SK-N-SH (cell line): ENCODE measurements at regions not wholly inside any gene's neighbourhood (a gene's known extent, or its start where the extent isn't known, plus 50 kb on each side); places are given as distances from the start of the nearest gene placed in this dataset.

Experiments
- CTCF ChIA-PET: fragments of 300-600, 350-600 bp; formaldehyde crosslinking; extraction: SDS; loops from one replicate; lab custom pipeline; 2021; lab: Yijun Ruan, JAX
- POLR2A ChIA-PET: fragments of 350-600 bp; sonication (Branson Sonifier 250); formaldehyde crosslinking; extraction: SDS; loops from one replicate; lab custom pipeline; 2020; ENCODE audit warnings: antibody characterized with exemption, inconsistent platforms; lab: Yijun Ruan, JAX
- DNase-seq: peaks from one replicate; pipeline ENCODE4 v3.0.0; 2012
- H2AFZ ChIP-seq: fragments of 200-600 bp; sonication (generic); 2 replicates; pipeline ENCODE4 v1.8.1; 2016; ENCODE audit warnings: antibody characterized with exemption, mild to moderate bottlenecking, low read depth
- H3F3A ChIP-seq: fragments of 200-600 bp; sonication (generic); replicated peaks from 2 replicates; pipeline ENCODE3; 2016; ENCODE audit warnings: antibody characterized with exemption, mild to moderate bottlenecking; ENCODE audit not compliant: insufficient read depth
- H3K27ac ChIP-seq, 2 experiments: fragments of 200-500 bp in 1 of 2; fragments of 200-600 bp in 1 of 2; sonication (Bioruptor generic) in 1 of 2; sonication (generic), shearing (Covaris generic) in 1 of 2; 2 replicates each; pipeline versions ENCODE4 v1.5.1 to v1.6.1; 2014 to 2016; ENCODE audit warnings: low read depth in 2 of 2, inconsistent platforms in 1 of 2, low read length in 1 of 2, mild to moderate bottlenecking in 1 of 2, mixed read lengths in 1 of 2
- H3K27me3 ChIP-seq: fragments of 200-600 bp; sonication (generic), shearing (Covaris generic); 2 replicates; pipeline ENCODE4 v1.6.1; 2016; ENCODE audit warnings: mixed run types; ENCODE audit not compliant: insufficient read depth
- H3K36me3 ChIP-seq, 2 experiments: fragments of 200-500 bp in 1 of 2; fragments of 200-600 bp in 1 of 2; sonication (Bioruptor generic) in 1 of 2; sonication (generic) in 1 of 2; replicated peaks in 1 of 2; 2 replicates each; pipeline versions ENCODE3 to v1.5.1; 2014 to 2016; ENCODE audit warnings: low read length in 1 of 2, mild to moderate bottlenecking in 1 of 2; ENCODE audit not compliant: insufficient read depth in 2 of 2, control insufficient read depth in 1 of 2
- H3K4me1 ChIP-seq, 2 experiments: fragments of 200-500 bp in 1 of 2; fragments of 200-600 bp in 1 of 2; sonication (Bioruptor generic) in 1 of 2; sonication (generic), shearing (Covaris generic) in 1 of 2; 2 replicates each; pipeline versions ENCODE4 v1.5.1 to v1.6.1; 2014 to 2016; ENCODE audit warnings: low read depth in 1 of 2, low read length in 1 of 2, mixed run types in 1 of 2; ENCODE audit not compliant: insufficient read depth in 2 of 2, control insufficient read depth in 1 of 2
- H3K4me2 ChIP-seq: fragments of 200-600 bp; sonication (generic), shearing (Covaris generic); 2 replicates; pipeline ENCODE4 v1.6.1; 2017; ENCODE audit warnings: mixed run types
- H3K4me3 ChIP-seq, 2 experiments: fragments of 200-500 bp in 1 of 2; fragments of 200-600 bp in 1 of 2; sonication (Bioruptor generic) in 1 of 2; sonication (generic), shearing (Covaris generic) in 1 of 2; 2 replicates each; pipeline versions ENCODE4 v1.5.1 to v1.8.1; 2014 to 2016; ENCODE audit warnings: low read depth in 2 of 2, inconsistent platforms in 1 of 2, low read length in 1 of 2, mild to moderate bottlenecking in 1 of 2, mixed read lengths in 1 of 2, moderate library complexity in 1 of 2
- H3K79me2 ChIP-seq: fragments of 200-600 bp; sonication (generic); 2 replicates; pipeline ENCODE4 v1.8.1; 2017; ENCODE audit warnings: mild to moderate bottlenecking; ENCODE audit not compliant: insufficient read depth
- H3K9ac ChIP-seq: fragments of 200-600 bp; sonication (generic); 2 replicates; pipeline ENCODE4 v1.6.1; 2017; ENCODE audit warnings: mixed run types
- H3K9me2 ChIP-seq: fragments of 200-600 bp; sonication (generic); 2 replicates; pipeline ENCODE4 v1.6.1; 2017; ENCODE audit warnings: mixed run types
- H3K9me3 ChIP-seq: fragments of 200-600 bp; sonication (generic); 2 replicates; pipeline ENCODE4 v1.6.1; 2017; ENCODE audit warnings: mixed run types, mild to moderate bottlenecking, moderate library complexity
- H4K20me1 ChIP-seq: fragments of 200-600 bp; sonication (generic); 2 replicates; pipeline ENCODE4 v1.6.1; 2017; ENCODE audit warnings: mild to moderate bottlenecking, mixed run types; ENCODE audit not compliant: insufficient read depth
- CHD2 ChIP-seq: fragments of 150-350 bp; IDR thresholded peaks from 2 replicates; pipeline ENCODE4 v1.6.1; 2018; ENCODE audit warnings: low read length; ENCODE audit not compliant: partially characterized antibody
- EP300 ChIP-seq, 2 experiments: IDR thresholded peaks; 2 replicates each; pipeline versions ENCODE4 v1.4.0 to v1.6.1; 2012; ENCODE audit warnings: borderline replicate concordance in 1 of 2, low read depth in 1 of 2, low read length in 1 of 2
- EZH2phosphoT487 ChIP-seq: fragments of 200-600 bp; sonication (generic); IDR thresholded peaks from 2 replicates; pipeline ENCODE4 v1.6.1; 2017; ENCODE audit warnings: low read depth, mixed run types, mild to moderate bottlenecking, antibody characterized with exemption, moderate library complexity, borderline replicate concordance
- FOSL2 ChIP-seq: IDR thresholded peaks from 2 replicates; pipeline ENCODE4 v1.4.0; 2012; ENCODE audit warnings: low read depth, mild to moderate bottlenecking, moderate library complexity, borderline replicate concordance
- FOXJ3 ChIP-seq: sonication (generic); formaldehyde crosslinking; IDR thresholded peaks from 2 replicates; pipeline ENCODE4 v1.5.1; 2020; ENCODE audit warnings: mild to moderate bottlenecking, missing genetic modification reagents
- FOXM1 ChIP-seq: IDR thresholded peaks from 2 replicates; pipeline ENCODE4 v1.4.0; 2012; ENCODE audit warnings: low read depth, mild to moderate bottlenecking
- GATA2 ChIP-seq: sonication (generic); formaldehyde crosslinking; IDR thresholded peaks from 2 replicates; pipeline ENCODE4 v1.5.0; 2020; ENCODE audit warnings: mild to moderate bottlenecking, missing genetic modification reagents
- JUND ChIP-seq: IDR thresholded peaks from 2 replicates; pipeline ENCODE4 v1.4.0; 2012
- MEF2A ChIP-seq: IDR thresholded peaks from 2 replicates; pipeline ENCODE4 v1.4.0; 2012; ENCODE audit warnings: low read depth, borderline replicate concordance
- NRF1 ChIP-seq: IDR thresholded peaks from 2 replicates; pipeline ENCODE4 v1.6.1; 2012; ENCODE audit warnings: low read depth, mild to moderate bottlenecking, low read length
- POLR2AphosphoS5 ChIP-seq: IDR thresholded peaks from 2 replicates; pipeline ENCODE4 v1.6.1; 2012; ENCODE audit warnings: low read depth, low read length
- RCOR1 ChIP-seq: fragments of 150-350 bp; IDR thresholded peaks from 2 replicates; pipeline ENCODE4 v1.6.1; 2017; ENCODE audit warnings: antibody characterized with exemption, low read length
- RFX5 ChIP-seq: IDR thresholded peaks from 2 replicates; pipeline ENCODE4 v1.6.1; 2012; ENCODE audit warnings: mild to moderate bottlenecking, improper control_type of control experiment, low read length
- SMC3 ChIP-seq: IDR thresholded peaks from 2 replicates; pipeline ENCODE4 v1.6.1; 2012; ENCODE audit warnings: low read depth, low read length, improper control_type of control experiment
- TAF1 ChIP-seq: IDR thresholded peaks from 2 replicates; pipeline ENCODE4 v1.6.1; 2012; ENCODE audit warnings: low read depth, mild to moderate bottlenecking, low read length, moderate library complexity, borderline replicate concordance
- TCF12 ChIP-seq: IDR thresholded peaks from 2 replicates; pipeline ENCODE4 v1.4.0; 2012
- WGBS: methylation state at CpG from one replicate; pipeline ENCODE4 v1.1.6; 2017; ENCODE audit warnings: low lambda C conversion rate; 5-methylcytosine and 5-hydroxymethylcytosine counted together
- TF ChIP-seq, protein P1 (sequence below): IDR thresholded peaks from 2 replicates; pipeline ENCODE4 v1.4.0; 2012; ENCODE audit warnings: low read depth, borderline replicate concordance
- TF ChIP-seq, protein P2 (sequence below): IDR thresholded peaks from 2 replicates; pipeline ENCODE4 v1.4.0; 2012; ENCODE audit warnings: low read depth, borderline replicate concordance
- TF ChIP-seq, protein P3 (sequence below): IDR thresholded peaks from 2 replicates; pipeline ENCODE4; 2012
- TF ChIP-seq, protein P4 (sequence below): fragments of 150-350 bp; IDR thresholded peaks from 2 replicates; pipeline ENCODE4 v1.6.1; 2017; ENCODE audit warnings: antibody characterized with exemption, low read length, low read depth, borderline replicate concordance

DNA sequence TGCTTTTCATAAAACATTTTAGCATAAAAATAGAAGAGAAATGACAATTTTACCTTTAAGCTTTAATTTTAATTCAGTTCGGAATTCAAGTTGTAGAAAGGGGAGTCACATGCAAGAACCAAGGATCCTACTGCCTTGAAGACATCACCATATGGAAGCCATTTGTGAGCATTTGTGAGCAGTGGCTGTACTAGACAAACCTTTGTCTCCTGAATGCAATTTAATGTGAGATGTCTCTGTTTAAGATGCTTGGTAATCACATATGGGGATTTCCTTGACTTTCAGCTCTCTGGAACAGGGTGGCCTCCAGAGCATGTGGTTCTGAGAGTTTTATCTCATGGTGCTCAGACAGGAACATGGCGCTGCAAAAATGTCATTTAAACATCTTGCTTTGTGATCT is 421.8 kb downstream of the NYAP2 start:
- 23% methylated on average over 2 of the region's 2 CpGs for WGBS
- ChIA-PET CTCF (interaction anchor here (1.1 kb wide), 1 partner anchor 981 kb away, joined by 3 read pairs; no protein-coding TSS in a partner anchor), POLR2A (no interaction called here)
- Histone ChIP-seq H3K4me2 (no peak overlapping the region), H3K9me3 (no peaks in the 10 kb centered on the region), H3K27ac (no peak overlapping the region), H3K4me3 (no peak overlapping the region), H3K79me2 (no peaks in the 10 kb centered on the region), H2AFZ (no peak overlapping the region), H3K27me3 (no peaks in the 10 kb centered on the region), H4K20me1 (no peaks in the 10 kb centered on the region), H3F3A (no peaks in the 10 kb centered on the region), H3K9ac (no peak overlapping the region), H3K36me3 (no peaks in the 10 kb centered on the region), H3K9me2 (no peaks in the 10 kb centered on the region), H3K4me1 (no peaks in the 10 kb centered on the region)
- no peak for DNase-seq
- TF ChIP-seq FOXJ3 (CRISPR knock-in tag) (no peak), EP300 (IDR thresholded peaks at IDR 0.05; ENCODE audit: borderline replicate concordance in 1 of 2, low read depth in 1 of 2, low read length in 1 of 2) (no peak), FOXM1 (no peak), POLR2AphosphoS5 (no peak), TAF1 (no peak), EZH2phosphoT487 (no peak), RFX5 (no peak), JUND (no peak), RCOR1 (no peak), TCF12 (no peak)
- TF ChIP-seq, protein P1, sequence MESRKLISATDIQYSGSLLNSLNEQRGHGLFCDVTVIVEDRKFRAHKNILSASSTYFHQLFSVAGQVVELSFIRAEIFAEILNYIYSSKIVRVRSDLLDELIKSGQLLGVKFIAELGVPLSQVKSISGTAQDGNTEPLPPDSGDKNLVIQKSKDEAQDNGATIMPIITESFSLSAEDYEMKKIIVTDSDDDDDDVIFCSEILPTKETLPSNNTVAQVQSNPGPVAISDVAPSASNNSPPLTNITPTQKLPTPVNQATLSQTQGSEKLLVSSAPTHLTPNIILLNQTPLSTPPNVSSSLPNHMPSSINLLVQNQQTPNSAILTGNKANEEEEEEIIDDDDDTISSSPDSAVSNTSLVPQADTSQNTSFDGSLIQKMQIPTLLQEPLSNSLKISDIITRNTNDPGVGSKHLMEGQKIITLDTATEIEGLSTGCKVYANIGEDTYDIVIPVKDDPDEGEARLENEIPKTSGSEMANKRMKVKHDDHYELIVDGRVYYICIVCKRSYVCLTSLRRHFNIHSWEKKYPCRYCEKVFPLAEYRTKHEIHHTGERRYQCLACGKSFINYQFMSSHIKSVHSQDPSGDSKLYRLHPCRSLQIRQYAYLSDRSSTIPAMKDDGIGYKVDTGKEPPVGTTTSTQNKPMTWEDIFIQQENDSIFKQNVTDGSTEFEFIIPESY: no peak
- TF ChIP-seq, protein P2, sequence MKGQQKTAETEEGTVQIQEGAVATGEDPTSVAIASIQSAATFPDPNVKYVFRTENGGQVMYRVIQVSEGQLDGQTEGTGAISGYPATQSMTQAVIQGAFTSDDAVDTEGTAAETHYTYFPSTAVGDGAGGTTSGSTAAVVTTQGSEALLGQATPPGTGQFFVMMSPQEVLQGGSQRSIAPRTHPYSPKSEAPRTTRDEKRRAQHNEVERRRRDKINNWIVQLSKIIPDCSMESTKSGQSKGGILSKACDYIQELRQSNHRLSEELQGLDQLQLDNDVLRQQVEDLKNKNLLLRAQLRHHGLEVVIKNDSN: no peak

DNA sequence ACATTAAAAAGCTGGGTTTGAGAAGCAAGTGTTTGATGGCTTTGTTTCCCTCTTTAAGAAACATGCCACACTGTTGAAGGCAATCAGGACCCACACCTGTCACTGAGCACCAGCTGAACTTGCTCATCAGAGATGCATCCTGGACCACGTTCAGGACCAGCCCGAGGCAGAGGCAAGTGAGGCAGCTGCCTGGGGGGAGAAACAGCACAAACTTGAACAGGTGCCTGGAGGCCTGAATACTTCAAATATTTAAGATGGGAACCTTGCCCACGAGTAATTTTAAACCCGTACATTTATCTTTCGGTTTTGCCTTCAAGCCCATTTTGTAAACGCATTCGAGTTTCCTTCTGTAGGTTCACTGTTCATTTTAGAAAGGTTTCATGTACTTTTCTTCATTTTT is 421.3 kb downstream of the NYAP2 start:
- ChIA-PET CTCF (interaction anchor here (1.1 kb wide), 1 partner anchor 982 kb away, joined by 3 read pairs; no protein-coding TSS in a partner anchor), POLR2A (no interaction called here)
- H3K9me3 ChIP-seq: no peaks in the 10 kb centered on the region
- H3K27me3 ChIP-seq: no peaks in the 10 kb centered on the region
- H3K4me2 ChIP-seq: no peak overlapping the region
- H3K9me2 ChIP-seq: no peaks in the 10 kb centered on the region
- DNase-seq: no peak
- no peaks in the 10 kb centered on the region for H3K4me1 ChIP-seq
- no peak overlapping the region for H3K9ac ChIP-seq
- no peaks in the 10 kb centered on the region for H3K36me3 ChIP-seq
- H2AFZ ChIP-seq: no peak overlapping the region
- no peaks in the 10 kb centered on the region for H3K79me2 ChIP-seq
- no peaks in the 10 kb centered on the region for H3F3A ChIP-seq
- H3K4me3 ChIP-seq: no peak overlapping the region
- WGBS: 45% methylated on average over 7 of the region's 7 CpGs
- H4K20me1 ChIP-seq: no peaks in the 10 kb centered on the region
- no peak overlapping the region for H3K27ac ChIP-seq
- TF ChIP-seq NRF1: no peak
- TF ChIP-seq MEF2A: no peak
- TF ChIP-seq, protein P2: no peak
- TF ChIP-seq, protein P3, sequence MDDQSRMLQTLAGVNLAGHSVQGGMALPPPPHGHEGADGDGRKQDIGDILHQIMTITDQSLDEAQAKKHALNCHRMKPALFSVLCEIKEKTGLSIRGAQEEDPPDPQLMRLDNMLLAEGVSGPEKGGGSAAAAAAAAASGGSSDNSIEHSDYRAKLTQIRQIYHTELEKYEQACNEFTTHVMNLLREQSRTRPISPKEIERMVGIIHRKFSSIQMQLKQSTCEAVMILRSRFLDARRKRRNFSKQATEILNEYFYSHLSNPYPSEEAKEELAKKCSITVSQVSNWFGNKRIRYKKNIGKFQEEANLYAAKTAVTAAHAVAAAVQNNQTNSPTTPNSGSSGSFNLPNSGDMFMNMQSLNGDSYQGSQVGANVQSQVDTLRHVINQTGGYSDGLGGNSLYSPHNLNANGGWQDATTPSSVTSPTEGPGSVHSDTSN: no peak
- no peak for TF ChIP-seq SMC3
- no peak for TF ChIP-seq FOSL2
- no peak for TF ChIP-seq EZH2phosphoT487
- no peak for TF ChIP-seq GATA2
- TF ChIP-seq CHD2: no peak
- TF ChIP-seq FOXM1: no peak
- TF ChIP-seq, protein P4, sequence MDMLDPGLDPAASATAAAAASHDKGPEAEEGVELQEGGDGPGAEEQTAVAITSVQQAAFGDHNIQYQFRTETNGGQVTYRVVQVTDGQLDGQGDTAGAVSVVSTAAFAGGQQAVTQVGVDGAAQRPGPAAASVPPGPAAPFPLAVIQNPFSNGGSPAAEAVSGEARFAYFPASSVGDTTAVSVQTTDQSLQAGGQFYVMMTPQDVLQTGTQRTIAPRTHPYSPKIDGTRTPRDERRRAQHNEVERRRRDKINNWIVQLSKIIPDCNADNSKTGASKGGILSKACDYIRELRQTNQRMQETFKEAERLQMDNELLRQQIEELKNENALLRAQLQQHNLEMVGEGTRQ: no peak
